Spleen (tissue), 11 donors: ENCODE measurements at regions not wholly inside any gene's neighbourhood (a gene's known extent, or its start where the extent isn't known, plus 50 kb on each side); places are given as distances from the start of the nearest gene placed in this dataset.
"Not testable (repeated sequence)": the region's sequence is repeated elsewhere in the genome, so short reads cannot be mapped to it uniquely, and the experiment has no call there.

ENCODE experiments used
- DNase-seq: peaks from one replicate; pipeline ENCODE4 v3.0.0-alpha.2; 2020
- H3K27ac ChIP-seq, 8 donors: fragments of 200-600 bp; sonication (generic) in 7 of 8; 1 replicate in 4 of 8; 2 replicates in 4 of 8; pipeline versions ENCODE4 v1.5.0 to v1.8.0; 2016 to 2021; ENCODE audit warnings: inconsistent platforms in 4 of 8, mild to moderate bottlenecking in 4 of 8, moderate library complexity in 1 of 8
- H3K27me3 ChIP-seq, 7 donors: fragments of 200-600 bp; sonication (generic) in 6 of 7; replicated peaks in 1 of 7; 1 replicate in 4 of 7; 2 replicates in 3 of 7; pipeline versions ENCODE4 v1.5.0 to v1.8.0; 2016 to 2021; ENCODE audit warnings: inconsistent platforms in 3 of 7, mild to moderate bottlenecking in 1 of 7
- H3K36me3 ChIP-seq, 6 donors: fragments of 200-600 bp; sonication (generic) in 5 of 6; 1 replicate in 4 of 6; 2 replicates in 2 of 6; pipeline versions ENCODE4 v1.5.0 to v1.8.0; 2016 to 2021; ENCODE audit warnings: inconsistent platforms in 2 of 6
- H3K4me1 ChIP-seq, 6 donors: fragments of 200-600 bp; sonication (generic) in 5 of 6; 1 replicate in 3 of 6; 2 replicates in 3 of 6; pipeline versions ENCODE4 v1.5.0 to v1.8.0; 2016 to 2021; ENCODE audit warnings: inconsistent platforms in 3 of 6
- H3K4me3 ChIP-seq, 8 donors: fragments of 200-600 bp; sonication (generic) in 7 of 8; 1 replicate in 4 of 8; 2 replicates in 4 of 8; pipeline versions ENCODE4 v1.5.0 to v1.8.0; 2016 to 2021; ENCODE audit warnings: inconsistent platforms in 4 of 8, mild to moderate bottlenecking in 4 of 8, moderate library complexity in 2 of 8
- H3K9me3 ChIP-seq, 8 donors: fragments of 200-600 bp; sonication (generic) in 7 of 8; 1 replicate in 4 of 8; 2 replicates in 4 of 8; pipeline versions ENCODE4 v1.5.0 to v1.8.0; 2016 to 2021; ENCODE audit warnings: inconsistent platforms in 4 of 8
- CTCF ChIP-seq, 11 experiments: fragments of 200-600 bp in 7 of 11; fragments of 450-650 bp in 4 of 11; sonication (generic) in 4 of 11; IDR thresholded peaks in 8 of 11; conservative IDR thresholded peaks in 3 of 11; 1 replicate in 7 of 11; 2 replicates in 4 of 11; pipeline versions ENCODE4 v1.4.0 to v1.8.0; 2016 to 2021; ENCODE audit warnings: antibody characterized with exemption in 11 of 11, inconsistent platforms in 4 of 11, mild to moderate bottlenecking in 1 of 11
- POLR2A ChIP-seq, 3 donors: fragments of 450-650 bp; IDR thresholded peaks; one replicate each; pipeline ENCODE4 v1.5.1; 2017; ENCODE audit warnings: antibody characterized with exemption in 3 of 3, mild to moderate bottlenecking in 1 of 3
- POLR2AphosphoS5 ChIP-seq, 3 donors: sonication (generic); formaldehyde crosslinking; IDR thresholded peaks; one replicate each; pipeline ENCODE4 v1.5.1; 2017; ENCODE audit warnings: antibody characterized with exemption in 3 of 3
- WGBS, 5 donors: extraction: QIAGEN DNeasy Blood & Tissue Kit in 3 of 5; methylation state at CpG; one replicate each; pipeline versions ENCODE4 v1.1.5 to v1.1.7; 2013 to 2018; 5-methylcytosine and 5-hydroxymethylcytosine counted together
- intact Hi-C: fragments of 100-400 bp; cut with DNase I; formaldehyde crosslinking; loops from one replicate; pipeline ENCODE4 v1.15.0; 2023; ENCODE audit warnings: low total_unique reads
- donor health status: healthy with polysubstance abuse.
- donor health status: DM: no; HTN: no; CAD: no; lungs with moderate emphysema.
- donor health status: DM: no; HTN: no; CAD: no.
- donor health status: Bipolar disorder and iron deficiency.
- donor health status: healthy.
- donor health status: DM: no; HTN: no; CAD: no.
- donor health status: DM: yes; HTN: yes; CAD: no.

GRCh38 chrX:81925812-81926211 lies 723.9 kb downstream of the SH3BGRL start:
- DNase-seq: no peak
- whole genome bisulfite sequencing, 5 donors: 69 to 100% (median 83%) methylated on average over 2 of the region's 2 CpGs
- H3K27me3 ChIP-seq: no peaks in the 10 kb centered on the region
- no peaks in the 10 kb centered on the region for H3K4me1 ChIP-seq
- TF ChIP-seq POLR2A (IDR thresholded peaks at IDR 0.05) (no peak), CTCF (IDR thresholded peaks at IDR 0.05 in 8 of 11, conservative IDR thresholded peaks at IDR 0.05 in 3 of 11) (no peak), POLR2AphosphoS5 (IDR thresholded peaks at IDR 0.05) (no peak)
- H3K36me3 ChIP-seq: no peaks in the 10 kb centered on the region
- peaks cover 0 to 4% (median 0%) of the 10 kb centered on the region in 8 donors for H3K9me3 ChIP-seq
- no peak overlapping the region for H3K4me3 ChIP-seq
- no peak overlapping the region for H3K27ac ChIP-seq
- intact Hi-C loops: no loop called here

GRCh38 chrX:81945911-81946310 lies 744.0 kb downstream of the SH3BGRL start:
- H3K27ac ChIP-seq, intact Hi-C loops, H3K27me3 ChIP-seq, H3K4me3 ChIP-seq, DNase-seq, H3K4me1 ChIP-seq, H3K9me3 ChIP-seq, H3K36me3 ChIP-seq: not testable (repeated sequence)
- 78 to 88% (median 84%) methylated on average over 4 to 5 of the region's 5 CpGs for WGBS, 5 donors

GRCh38 chrX:81957318-81957717 lies 755.4 kb downstream of the SH3BGRL start:
- no peak overlapping the region for H3K4me3 ChIP-seq
- 78 to 87% (median 80%) methylated on average over 15 of the region's 15 CpGs for WGBS, 5 donors
- no peaks in the 10 kb centered on the region for H3K36me3 ChIP-seq
- no peaks in the 10 kb centered on the region for H3K27me3 ChIP-seq
- no peaks in the 10 kb centered on the region for H3K4me1 ChIP-seq
- no peak overlapping the region for H3K27ac ChIP-seq
- no peaks in the 10 kb centered on the region for H3K9me3 ChIP-seq
- intact Hi-C loops: no loop called here
- TF ChIP-seq POLR2A (IDR thresholded peaks at IDR 0.05) (no peak), CTCF (IDR thresholded peaks at IDR 0.05 in 8 of 11, conservative IDR thresholded peaks at IDR 0.05 in 3 of 11) (no peak), POLR2AphosphoS5 (IDR thresholded peaks at IDR 0.05) (no peak)
- no peak for DNase-seq

- H3K9me3 ChIP-seq: no peaks in the 10 kb centered on the region
- intact Hi-C loops: no loop called here
- H3K36me3 ChIP-seq: no peaks in the 10 kb centered on the region
- H3K27ac ChIP-seq: no peak overlapping the region
- 5 to 17% (median 9%) methylated on average over 1 of the region's 1 CpG for WGBS, 5 donors
- H3K4me1 ChIP-seq: no peaks in the 10 kb centered on the region
- H3K27me3 ChIP-seq: no peaks in the 10 kb centered on the region
- DNase-seq: no peak
- H3K4me3 ChIP-seq: no peak overlapping the region
- TF ChIP-seq CTCF (IDR thresholded peaks at IDR 0.05 in 8 of 11, conservative IDR thresholded peaks at IDR 0.05 in 3 of 11) (peak in 4 of 11 experiments; percentile 10 to 34 (median 14)), POLR2A (IDR thresholded peaks at IDR 0.05) (no peak)
These were observed 756.1 kb downstream of the SH3BGRL start for GRCh38 chrX:81957900-81958545.

GRCh38 chrX:81959964-81960363 lies 758.1 kb downstream of the SH3BGRL start:
- Histone ChIP-seq H3K4me3 (no peak overlapping the region), H3K36me3 (no peaks in the 10 kb centered on the region), H3K9me3 (no peaks in the 10 kb centered on the region), H3K4me1 (no peaks in the 10 kb centered on the region), H3K27ac (no peak overlapping the region), H3K27me3 (no peaks in the 10 kb centered on the region)
- no peak for DNase-seq
- intact Hi-C loops: no loop called here
- TF ChIP-seq POLR2A (IDR thresholded peaks at IDR 0.05): no peak
- no peak for TF ChIP-seq CTCF (IDR thresholded peaks at IDR 0.05 in 8 of 11, conservative IDR thresholded peaks at IDR 0.05 in 3 of 11)
- no peak for TF ChIP-seq POLR2AphosphoS5 (IDR thresholded peaks at IDR 0.05)
- WGBS, 5 donors: 0 to 8% (median 6%) methylated on average over 1 of the region's 1 CpG

- H3K27me3 ChIP-seq, H3K9me3 ChIP-seq, H3K27ac ChIP-seq, H3K36me3 ChIP-seq, H3K4me3 ChIP-seq, DNase-seq, intact Hi-C loops, H3K4me1 ChIP-seq: not testable (repeated sequence)
- WGBS, 5 donors: 85 to 100% (median 92%) methylated on average over 1 of the region's 1 CpG
These were observed 772.5 kb downstream of the SH3BGRL start for GRCh38 chrX:81974413-81974812.
